HG02852 (cell line): ENCODE measurements at regions not wholly inside any gene's neighbourhood (a gene's known extent, or its start where the extent isn't known, plus 50 kb on each side); places are given as distances from the start of the nearest gene placed in this dataset.
A peak's percentile ranks its signal among the peaks of the same experiment; 100 is the strongest.
"Not testable (repeated sequence)": the region's sequence is repeated elsewhere in the genome, so short reads cannot be mapped to it uniquely, and the experiment has no call there.

Source experiments
- ATAC-seq: cut with Tn5 transposase; IDR thresholded peaks from one replicate; pipeline ENCODE4 v1.9.1; 2021; ENCODE audit warnings: mild to moderate bottlenecking, moderate library complexity; ENCODE audit not compliant: unreplicated experiment

GRCh38 chr10:62585211-62585775, 211.1 kb downstream of the ZNF365 start:
- ATAC-seq, result no peak

DNA sequence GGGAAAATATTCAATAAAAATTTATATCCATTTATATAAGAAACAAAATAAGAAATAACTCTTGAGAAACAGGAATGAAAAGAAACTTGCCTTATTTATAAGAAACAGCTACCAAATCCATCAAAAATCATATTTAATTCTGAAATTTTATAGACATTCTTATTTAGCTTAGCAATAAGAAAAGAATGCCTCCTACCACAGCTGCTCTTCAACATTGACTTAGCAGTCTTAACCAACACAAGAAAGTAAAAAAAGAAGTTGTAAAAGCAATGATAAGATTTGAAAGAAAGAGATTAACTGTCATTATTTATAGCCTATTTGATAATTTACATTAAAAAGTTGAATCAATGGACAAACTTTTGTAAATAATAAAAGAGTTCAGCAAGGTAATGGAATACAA, 212.8 kb downstream of the ZNF365 start:
- no peak for ATAC-seq

DNA sequence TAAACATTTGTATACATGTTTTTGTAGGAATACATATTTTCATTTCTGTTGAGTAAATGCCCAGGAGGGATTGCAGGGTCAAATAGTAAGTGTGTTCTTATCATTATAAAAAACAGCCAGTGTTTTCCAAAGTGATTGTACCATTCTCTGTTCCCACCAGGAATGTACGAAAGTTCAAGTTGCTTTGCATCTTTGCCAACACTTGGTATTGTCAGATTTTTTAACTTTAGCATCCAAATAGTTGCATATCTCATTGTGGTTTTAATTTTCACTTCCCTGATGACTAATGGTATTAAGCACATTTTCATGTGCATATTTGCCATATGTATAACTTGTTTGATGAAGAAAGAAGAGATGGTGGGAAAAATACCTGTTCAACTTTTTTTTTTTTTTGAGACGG, 213.9 kb downstream of the ZNF365 start:
- no peak for ATAC-seq

DNA sequence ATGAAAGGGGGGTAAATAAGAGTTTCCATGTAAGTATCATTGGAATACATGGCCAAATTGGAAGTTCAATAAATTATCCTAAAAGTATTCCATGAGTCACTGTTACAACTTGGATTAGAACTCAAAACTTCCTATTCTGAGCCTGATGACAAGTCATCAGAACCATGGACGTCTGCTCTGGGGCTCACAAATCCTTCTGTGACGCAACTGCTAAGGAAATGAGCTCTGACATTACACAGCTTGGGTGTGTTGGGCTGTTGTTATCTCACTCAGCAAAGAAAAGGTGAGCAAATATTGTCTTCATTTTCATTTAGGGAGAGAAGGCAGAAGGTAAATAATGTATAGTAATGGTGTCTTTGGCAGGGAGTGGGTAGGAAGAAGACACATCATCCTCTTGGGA, 214.8 kb upstream of the ADO start:
- ATAC-seq, result no peak

DNA sequence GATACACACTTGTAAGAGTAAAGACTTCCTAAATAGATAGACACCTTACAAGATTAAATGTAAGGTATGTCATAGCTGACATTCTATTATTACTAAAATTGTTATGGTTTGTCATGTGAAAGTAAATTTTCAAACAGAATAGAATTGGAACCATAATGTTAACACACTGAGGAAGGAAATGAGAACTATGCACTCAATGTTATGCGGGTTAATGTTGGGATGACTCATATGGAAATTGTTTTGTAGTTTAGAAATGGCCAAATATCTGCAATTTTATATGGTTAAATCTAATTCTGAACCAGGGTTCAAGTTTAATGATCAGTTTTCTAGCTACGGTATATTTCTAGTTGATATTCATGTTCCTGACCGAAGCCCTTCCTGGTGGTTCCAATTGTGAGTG, 214.2 kb upstream of the ADO start:
- ATAC-seq, result no peak

- peak; percentile 73 for ATAC-seq
Measured at GRCh38 chr10:62594093-62594520, 210.4 kb upstream of the ADO start.

DNA sequence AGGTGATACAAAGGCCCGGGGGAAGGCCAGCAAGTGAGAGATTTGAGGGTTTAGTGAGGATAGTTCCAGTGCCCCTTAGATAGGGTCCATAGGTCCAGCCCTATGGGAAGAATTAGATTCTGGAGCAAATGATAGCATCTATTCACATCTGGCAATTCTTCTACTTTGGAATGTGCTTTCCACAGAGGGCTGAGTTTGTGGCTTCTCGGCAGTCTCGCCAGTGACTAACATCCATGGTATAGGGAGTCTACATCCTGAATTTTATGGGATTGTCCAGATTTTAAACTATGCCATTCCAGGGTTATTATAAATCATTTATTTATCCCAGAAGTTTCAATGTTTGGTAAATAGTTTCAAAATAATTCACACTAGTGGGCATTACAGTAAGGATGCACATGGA, 207.3 kb upstream of the ADO start:
- ATAC-seq, result no peak

DNA sequence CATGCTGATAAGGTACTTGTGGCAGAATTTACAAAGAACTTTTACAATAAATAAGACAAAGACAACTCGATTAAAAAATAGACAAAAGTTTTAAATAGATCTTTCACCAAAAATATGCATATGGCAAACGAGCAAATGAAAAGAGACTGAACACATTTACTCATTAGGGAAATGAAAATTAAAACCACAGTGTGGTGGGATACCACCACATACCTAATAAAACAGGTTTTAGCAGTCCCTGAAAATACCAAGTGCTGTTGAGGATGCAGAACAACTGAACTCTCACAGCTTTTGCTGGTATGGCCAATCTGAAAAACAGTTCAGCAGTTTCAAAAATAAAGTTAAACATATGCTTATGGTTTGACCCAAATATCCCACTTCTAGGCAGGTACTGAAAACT, 205.4 kb upstream of the ADO start:
- ATAC-seq, result no peak

DNA sequence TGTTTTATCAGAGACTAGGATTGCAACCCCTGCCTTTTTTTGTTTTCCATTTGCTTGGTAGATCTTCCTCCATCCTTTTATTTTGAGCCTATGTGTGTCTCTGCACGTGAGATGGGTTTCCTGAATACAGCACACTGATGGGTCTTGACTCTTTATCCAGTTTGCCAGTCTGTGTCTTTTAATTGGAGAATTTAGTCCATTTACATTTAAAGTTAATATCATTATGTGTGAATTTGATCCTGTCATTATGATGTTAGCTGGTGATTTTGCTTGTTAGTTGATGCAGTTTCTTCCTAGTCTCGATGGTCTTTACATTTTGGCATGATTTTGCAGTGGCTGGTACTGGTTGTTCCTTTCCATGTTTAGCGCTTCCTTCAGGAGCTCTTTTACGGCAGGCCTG, 198.0 kb upstream of the ADO start:
- ATAC-seq, result not testable (repeated sequence)

DNA sequence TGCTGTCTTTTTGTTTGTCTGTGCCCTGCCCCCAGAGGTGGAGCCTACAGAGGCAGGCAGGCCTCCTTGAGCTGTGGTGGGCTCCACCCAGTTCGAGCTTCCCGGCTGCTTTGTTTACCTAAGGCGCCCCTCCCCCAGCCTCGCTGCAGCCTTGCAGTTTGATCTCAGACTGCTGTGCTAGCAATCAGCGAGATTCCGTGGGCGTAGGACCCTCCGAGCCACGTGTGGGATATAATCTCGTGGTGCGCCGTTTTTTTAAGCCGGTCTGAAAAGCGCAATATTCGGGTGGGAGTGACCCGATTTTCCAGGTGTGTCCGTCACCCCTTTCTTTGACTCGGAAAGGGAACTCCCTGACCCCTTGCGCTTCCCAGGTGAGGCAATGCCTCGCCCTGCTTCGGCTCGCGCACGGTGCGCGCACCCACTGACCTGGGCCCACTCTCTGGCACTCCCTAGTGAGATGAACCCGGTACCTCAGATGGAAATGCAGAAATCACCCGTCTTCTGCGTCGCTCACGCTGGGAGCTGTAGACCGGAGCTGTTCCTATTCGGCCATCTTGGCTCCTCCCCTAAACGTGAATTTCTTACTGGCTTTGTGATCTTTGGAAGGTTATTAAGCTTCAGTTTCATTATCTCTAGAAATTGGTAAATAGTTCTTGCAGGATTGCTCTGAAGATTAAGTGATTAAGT, 196.2 kb upstream of the ADO start:
- not testable (repeated sequence) for ATAC-seq

DNA sequence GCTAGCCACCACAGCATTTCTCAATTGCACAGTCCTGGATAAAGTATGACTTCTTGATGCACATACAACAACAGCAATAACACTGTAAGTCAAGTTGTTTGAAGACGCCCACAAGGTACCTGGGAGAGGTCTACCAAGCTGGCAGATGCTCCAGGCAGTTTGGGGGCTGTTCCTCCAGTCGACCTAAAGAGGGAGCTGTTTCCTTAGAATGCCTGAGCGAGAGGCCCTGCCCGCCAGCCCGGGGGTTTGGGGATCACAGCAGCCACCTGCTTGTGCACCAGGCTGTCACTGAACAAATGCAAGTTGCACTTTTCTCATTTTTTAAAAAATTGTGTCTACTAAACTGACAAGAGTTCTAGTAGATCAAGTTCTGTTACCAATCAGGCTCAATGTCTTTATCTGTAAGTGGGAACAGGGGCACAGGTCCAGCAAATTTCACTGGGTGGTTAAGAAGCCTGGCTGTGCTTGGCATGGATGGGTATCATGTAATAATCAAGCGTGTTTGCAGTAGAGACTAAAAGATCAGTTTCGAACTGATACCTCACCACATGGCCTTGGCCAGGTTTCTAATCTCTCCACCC, 193.8 kb upstream of the ADO start:
- peak; percentile 74 for ATAC-seq

DNA sequence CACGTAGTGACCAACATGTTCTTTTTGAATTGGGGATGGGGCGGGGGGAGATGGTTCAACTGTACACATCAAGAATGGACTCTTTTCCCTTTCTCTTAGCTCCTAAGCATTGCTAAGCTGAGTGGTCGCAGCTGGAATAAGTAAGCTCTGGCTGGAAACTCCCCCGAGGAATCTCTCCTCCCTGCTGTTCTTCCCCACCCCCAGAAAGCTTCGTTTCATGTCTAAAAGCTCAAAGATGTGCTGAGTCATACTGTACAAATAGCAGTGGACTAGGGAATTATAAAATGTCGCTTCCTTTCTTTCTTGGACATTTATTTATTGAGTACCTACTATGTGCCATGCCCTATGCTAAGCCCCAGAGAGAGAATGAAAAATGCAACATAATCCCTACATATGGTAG, 191.1 kb upstream of the ADO start:
- no peak for ATAC-seq

GRCh38 chr10:62613859-62614258, 190.7 kb upstream of the ADO start:
- no peak for ATAC-seq

GRCh38 chr10:62614389-62615157, 189.9 kb upstream of the ADO start:
- ATAC-seq, result peak; percentile 54

DNA sequence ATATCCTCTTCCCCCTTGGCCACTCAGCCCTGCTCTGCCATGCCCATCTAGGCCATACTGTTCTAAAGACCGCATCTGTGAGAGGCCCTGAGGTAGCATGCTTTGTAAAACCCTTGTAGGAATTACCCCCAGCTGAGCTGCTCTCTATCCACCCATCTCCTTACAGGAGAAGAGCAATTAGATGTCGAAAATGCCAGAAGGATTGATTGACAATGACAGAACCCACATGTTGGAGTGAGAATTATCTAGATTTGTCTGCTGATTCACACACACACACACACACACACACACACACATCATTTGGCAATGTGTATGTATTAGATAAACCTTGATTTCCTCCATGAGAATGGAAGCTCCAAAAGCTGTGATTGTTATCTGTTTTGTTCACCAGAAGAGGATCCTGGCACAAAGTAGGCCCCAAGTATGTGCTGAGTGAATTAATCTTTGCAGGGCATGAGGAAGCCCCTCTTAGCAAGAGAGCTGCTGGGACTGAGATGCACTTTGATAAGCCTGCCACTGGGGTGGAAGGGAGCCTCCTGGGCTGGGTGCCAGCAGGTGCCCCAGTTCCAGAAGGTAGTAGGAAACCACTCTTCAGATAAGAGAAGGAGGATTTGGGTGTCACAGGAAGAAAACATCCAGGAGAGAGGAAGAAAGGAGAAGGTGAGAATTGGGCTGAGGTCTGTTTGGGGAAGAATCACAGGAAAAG, 187.5 kb upstream of the ADO start:
- ATAC-seq, result no peak

DNA sequence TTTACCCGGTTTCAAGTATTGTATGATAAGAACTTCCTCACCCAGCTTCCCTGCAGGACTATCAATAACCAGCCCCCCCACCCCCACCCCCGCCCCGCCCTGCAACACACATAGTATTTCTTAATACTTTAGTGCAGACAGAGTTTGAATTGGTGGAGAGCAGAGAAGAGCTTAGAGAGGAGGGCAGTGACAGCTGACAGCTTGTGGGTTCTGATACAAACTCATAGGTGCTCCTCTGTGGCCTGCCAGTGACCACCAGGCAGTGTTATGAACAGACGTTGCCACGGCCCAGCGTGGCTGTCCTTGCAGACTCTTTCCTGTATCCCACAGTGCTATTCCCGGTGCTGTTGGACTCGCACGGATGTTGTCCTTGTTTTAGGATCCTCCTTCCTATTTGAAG, 186.9 kb upstream of the ADO start:
- no peak for ATAC-seq

DNA sequence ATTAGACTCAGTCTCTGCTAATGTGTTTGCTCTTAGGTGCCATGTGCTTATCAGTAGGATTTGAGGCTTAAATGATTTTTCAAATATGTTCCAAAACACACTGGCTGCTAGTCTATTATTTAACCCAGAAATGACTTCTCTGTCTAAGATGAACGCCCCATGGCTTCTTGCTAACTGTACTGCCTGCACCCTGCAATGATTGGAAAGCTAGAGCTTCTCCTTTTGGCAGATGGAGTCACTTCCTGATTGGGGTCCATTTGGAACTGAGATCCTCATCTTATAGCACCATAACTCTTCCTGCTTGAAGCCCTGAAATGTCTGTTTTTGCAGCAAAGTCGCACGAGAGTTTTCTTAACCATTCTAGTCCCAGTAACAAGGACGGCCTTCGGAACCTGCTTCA, 186.5 kb upstream of the ADO start:
- ATAC-seq, result no peak

GRCh38 chr10:62618576-62619412, 185.7 kb upstream of the ADO start:
- peak; percentile 58 for ATAC-seq

DNA sequence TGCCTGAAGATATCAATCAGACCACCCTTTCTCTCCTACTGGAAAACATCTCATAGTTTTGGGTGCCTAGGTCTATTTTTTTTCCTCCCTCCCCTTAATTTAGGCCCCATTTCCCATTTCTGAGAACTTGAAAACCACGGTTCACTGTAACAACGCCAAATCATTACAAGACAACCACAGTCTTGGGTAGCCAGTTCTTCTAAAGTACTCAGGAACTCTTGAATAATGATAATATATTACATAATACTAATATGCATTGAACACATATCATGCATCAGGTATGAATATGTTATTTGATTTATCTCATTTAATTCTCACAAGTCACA, 185.1 kb upstream of the ADO start:
- no peak for ATAC-seq

DNA sequence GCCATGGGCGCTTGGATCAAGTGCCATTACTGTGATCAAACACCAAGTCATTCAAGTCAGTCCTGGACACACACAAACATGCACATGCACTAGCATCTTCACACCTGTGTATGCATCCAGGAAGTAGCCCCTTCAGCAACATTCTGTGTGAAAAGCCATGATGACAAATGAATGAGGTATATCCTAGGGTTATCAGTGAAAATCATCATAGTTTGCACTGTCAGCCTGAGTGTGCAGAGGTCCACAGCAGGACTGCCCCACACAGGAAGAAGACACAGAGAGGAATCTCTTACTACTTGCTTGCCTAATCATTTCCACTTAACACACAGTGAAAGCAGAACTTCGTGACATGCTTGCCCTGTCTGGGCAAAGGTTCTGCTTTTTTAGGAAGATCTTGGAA, 184.0 kb upstream of the ADO start:
- ATAC-seq, result no peak

DNA sequence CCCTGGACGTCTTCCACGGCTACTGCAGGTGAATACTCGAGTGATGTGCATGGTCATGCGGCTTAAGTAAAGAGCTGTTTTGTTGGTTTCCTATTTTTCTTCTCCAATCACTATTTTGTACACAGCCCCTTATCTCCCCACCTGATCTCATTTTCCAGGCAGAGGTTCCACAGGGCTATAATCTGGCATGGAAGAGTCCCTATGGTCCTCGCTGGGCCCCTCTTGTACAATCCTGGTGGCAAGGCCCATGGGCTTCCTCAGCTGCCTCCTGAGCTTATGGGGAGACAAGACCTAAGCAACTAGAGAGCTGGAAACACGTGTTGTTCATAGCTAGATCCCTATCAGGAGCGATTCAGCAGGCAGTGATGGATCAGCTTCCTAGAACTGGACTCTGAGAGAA, 181.3 kb upstream of the ADO start:
- ATAC-seq, result no peak
